GM23338 (cell line): ENCODE measurements at regions not wholly inside any gene's neighbourhood (a gene's known extent, or its start where the extent isn't known, plus 50 kb on each side); places are given as distances from the start of the nearest gene placed in this dataset.

Experiments used
- CREB1 ChIP-seq: fragments of 250-450 bp; sonication (Bioruptor Pico); IDR thresholded peaks from 2 replicates; pipeline ENCODE4 v1.5.0; 2020; ENCODE audit warnings: low read depth, mild to moderate bottlenecking, moderate library complexity
- EZH2 ChIP-seq: fragments of 200-600 bp; sonication (generic); IDR thresholded peaks from one replicate; pipeline ENCODE4 v1.8.0; 2017; ENCODE audit warnings: antibody characterized with exemption, mild to moderate bottlenecking, low read depth; ENCODE audit not compliant: unreplicated experiment
- EZH2phosphoT487 ChIP-seq: fragments of 200-600 bp; sonication (generic); IDR thresholded peaks from one replicate; pipeline ENCODE4 v1.8.1; 2018; ENCODE audit warnings: antibody characterized with exemption; ENCODE audit not compliant: unreplicated experiment
- JUNB ChIP-seq: IDR thresholded peaks from one replicate; pipeline ENCODE4 v1.6.1; 2016; ENCODE audit warnings: antibody characterized with exemption; ENCODE audit not compliant: unreplicated experiment
- POLR2AphosphoS5 ChIP-seq: IDR thresholded peaks from 2 replicates; pipeline ENCODE4 v1.6.1; 2016; ENCODE audit warnings: antibody characterized with exemption, low read depth
- STAT1 ChIP-seq: IDR thresholded peaks from one replicate; pipeline ENCODE4 v1.6.1; 2016; ENCODE audit warnings: antibody characterized with exemption; ENCODE audit not compliant: unreplicated experiment
- ZNF331 ChIP-seq: fragments of 250-450 bp; sonication (Bioruptor Pico); IDR thresholded peaks from 2 replicates; pipeline ENCODE4 v1.5.0; 2020; ENCODE audit warnings: low read depth, mild to moderate bottlenecking, moderate library complexity
- TF ChIP-seq, protein P1 (sequence below), 2 experiments: fragments of 200-600 bp in 1 of 2; sonication (generic) in 1 of 2; conservative IDR thresholded peaks; 2 replicates each; pipeline versions ENCODE4 v1.5.1 to v1.6.1; 2016 to 2017; ENCODE audit warnings: antibody characterized with exemption in 2 of 2, low read depth in 2 of 2, mild to moderate bottlenecking in 2 of 2, moderate library complexity in 1 of 2
- TF ChIP-seq, protein P2 (sequence below): IDR thresholded peaks from one replicate; pipeline ENCODE4 v1.6.1; 2018; ENCODE audit warnings: antibody characterized with exemption; ENCODE audit not compliant: unreplicated experiment

DNA sequence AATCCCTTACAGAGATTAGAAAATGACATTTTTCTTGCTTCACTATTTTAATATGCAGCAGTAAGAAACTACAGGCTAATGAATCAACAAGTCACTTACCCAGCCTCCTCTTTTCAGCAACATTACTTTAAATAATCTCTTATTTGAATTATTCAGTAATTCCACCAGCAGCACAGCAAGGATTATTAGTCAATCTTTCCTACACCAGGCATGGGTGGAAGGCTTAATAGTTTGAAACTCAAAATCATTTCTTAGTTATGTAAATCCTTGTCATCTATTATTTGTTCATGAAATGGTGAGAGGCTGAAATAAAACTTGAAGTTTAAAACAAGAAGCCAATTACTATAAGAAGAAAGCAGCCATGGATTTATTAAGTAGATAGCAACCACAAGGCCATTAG lies 530.5 kb downstream of the KCNA4 start:
- TF ChIP-seq EZH2 (no peak), CREB1 (no peak), EZH2phosphoT487 (no peak), POLR2AphosphoS5 (no peak), JUNB (no peak), STAT1 (no peak), ZNF331 (CRISPR knock-in tag) (no peak)
- TF ChIP-seq, protein P1, sequence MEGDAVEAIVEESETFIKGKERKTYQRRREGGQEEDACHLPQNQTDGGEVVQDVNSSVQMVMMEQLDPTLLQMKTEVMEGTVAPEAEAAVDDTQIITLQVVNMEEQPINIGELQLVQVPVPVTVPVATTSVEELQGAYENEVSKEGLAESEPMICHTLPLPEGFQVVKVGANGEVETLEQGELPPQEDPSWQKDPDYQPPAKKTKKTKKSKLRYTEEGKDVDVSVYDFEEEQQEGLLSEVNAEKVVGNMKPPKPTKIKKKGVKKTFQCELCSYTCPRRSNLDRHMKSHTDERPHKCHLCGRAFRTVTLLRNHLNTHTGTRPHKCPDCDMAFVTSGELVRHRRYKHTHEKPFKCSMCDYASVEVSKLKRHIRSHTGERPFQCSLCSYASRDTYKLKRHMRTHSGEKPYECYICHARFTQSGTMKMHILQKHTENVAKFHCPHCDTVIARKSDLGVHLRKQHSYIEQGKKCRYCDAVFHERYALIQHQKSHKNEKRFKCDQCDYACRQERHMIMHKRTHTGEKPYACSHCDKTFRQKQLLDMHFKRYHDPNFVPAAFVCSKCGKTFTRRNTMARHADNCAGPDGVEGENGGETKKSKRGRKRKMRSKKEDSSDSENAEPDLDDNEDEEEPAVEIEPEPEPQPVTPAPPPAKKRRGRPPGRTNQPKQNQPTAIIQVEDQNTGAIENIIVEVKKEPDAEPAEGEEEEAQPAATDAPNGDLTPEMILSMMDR (conservative IDR thresholded peaks at IDR 0.05; ENCODE audit: low read depth in 2 of 2): no peak
- TF ChIP-seq, protein P2, sequence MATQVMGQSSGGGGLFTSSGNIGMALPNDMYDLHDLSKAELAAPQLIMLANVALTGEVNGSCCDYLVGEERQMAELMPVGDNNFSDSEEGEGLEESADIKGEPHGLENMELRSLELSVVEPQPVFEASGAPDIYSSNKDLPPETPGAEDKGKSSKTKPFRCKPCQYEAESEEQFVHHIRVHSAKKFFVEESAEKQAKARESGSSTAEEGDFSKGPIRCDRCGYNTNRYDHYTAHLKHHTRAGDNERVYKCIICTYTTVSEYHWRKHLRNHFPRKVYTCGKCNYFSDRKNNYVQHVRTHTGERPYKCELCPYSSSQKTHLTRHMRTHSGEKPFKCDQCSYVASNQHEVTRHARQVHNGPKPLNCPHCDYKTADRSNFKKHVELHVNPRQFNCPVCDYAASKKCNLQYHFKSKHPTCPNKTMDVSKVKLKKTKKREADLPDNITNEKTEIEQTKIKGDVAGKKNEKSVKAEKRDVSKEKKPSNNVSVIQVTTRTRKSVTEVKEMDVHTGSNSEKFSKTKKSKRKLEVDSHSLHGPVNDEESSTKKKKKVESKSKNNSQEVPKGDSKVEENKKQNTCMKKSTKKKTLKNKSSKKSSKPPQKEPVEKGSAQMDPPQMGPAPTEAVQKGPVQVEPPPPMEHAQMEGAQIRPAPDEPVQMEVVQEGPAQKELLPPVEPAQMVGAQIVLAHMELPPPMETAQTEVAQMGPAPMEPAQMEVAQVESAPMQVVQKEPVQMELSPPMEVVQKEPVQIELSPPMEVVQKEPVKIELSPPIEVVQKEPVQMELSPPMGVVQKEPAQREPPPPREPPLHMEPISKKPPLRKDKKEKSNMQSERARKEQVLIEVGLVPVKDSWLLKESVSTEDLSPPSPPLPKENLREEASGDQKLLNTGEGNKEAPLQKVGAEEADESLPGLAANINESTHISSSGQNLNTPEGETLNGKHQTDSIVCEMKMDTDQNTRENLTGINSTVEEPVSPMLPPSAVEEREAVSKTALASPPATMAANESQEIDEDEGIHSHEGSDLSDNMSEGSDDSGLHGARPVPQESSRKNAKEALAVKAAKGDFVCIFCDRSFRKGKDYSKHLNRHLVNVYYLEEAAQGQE: no peak
